B cell (primary cell): ENCODE measurements at regions not wholly inside any gene's neighbourhood (a gene's known extent, or its start where the extent isn't known, plus 50 kb on each side); places are given as distances from the start of the nearest gene placed in this dataset.

Experiments
- EZH2 ChIP-seq: IDR thresholded peaks from 2 replicates; pipeline ENCODE4 v1.6.1; 2012; ENCODE audit warnings: borderline replicate concordance, low read depth, mild to moderate bottlenecking, moderate library complexity, low read length; ENCODE audit not compliant: insufficient read depth, poor library complexity, severe bottlenecking
- TF ChIP-seq, protein P1 (sequence below): fragments of 200-600 bp; IDR thresholded peaks from one replicate; pipeline ENCODE4 v1.8.0; 2022; ENCODE audit warnings: antibody characterized with exemption, mild to moderate bottlenecking

DNA sequence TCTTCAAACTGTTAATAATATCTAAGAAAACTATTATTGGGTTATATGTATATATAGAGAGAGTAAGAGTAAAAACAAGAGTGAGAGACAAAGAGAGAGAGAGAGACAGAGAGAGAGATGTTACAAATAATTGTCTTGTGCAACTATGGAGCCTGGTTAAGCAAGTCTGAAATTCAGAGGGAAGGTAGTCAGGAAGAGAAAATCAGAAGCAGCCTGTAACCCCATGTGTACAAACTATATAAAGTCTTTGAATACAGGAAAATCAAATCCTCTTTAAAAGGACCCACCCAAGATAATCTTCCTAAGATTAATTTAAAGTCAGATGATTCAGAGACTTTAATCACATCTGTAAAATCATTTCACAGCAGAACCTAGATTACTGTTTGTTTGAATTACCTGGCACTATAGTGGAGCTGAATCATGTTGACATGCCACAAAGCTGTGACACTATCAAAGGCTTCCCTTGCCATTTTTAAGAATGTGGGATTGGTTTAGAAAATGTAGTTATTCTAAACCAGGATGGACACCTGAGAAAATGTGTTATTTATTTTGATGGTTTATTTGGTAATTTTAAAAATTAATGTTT, 301.7 kb upstream of the FSIP2 start:
- TF ChIP-seq, protein P1, sequence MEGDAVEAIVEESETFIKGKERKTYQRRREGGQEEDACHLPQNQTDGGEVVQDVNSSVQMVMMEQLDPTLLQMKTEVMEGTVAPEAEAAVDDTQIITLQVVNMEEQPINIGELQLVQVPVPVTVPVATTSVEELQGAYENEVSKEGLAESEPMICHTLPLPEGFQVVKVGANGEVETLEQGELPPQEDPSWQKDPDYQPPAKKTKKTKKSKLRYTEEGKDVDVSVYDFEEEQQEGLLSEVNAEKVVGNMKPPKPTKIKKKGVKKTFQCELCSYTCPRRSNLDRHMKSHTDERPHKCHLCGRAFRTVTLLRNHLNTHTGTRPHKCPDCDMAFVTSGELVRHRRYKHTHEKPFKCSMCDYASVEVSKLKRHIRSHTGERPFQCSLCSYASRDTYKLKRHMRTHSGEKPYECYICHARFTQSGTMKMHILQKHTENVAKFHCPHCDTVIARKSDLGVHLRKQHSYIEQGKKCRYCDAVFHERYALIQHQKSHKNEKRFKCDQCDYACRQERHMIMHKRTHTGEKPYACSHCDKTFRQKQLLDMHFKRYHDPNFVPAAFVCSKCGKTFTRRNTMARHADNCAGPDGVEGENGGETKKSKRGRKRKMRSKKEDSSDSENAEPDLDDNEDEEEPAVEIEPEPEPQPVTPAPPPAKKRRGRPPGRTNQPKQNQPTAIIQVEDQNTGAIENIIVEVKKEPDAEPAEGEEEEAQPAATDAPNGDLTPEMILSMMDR: no peak
- no peak for TF ChIP-seq EZH2
